ENCODE measurements at regions not wholly inside any gene's neighbourhood (a gene's known extent, or its start where the extent isn't known, plus 50 kb on each side); places are given as distances from the start of the nearest gene placed in this dataset.

- TF ChIP-seq CTCF (IDR thresholded peaks at IDR 0.05), result no peak
- WGBS, 3 donors, result 85 to 87% (median 86%) methylated on average over 3 of the region's 3 CpGs
- Histone ChIP-seq H3K27ac (no peak overlapping the region), H3K27me3 (ENCODE audit: insufficient read depth in 3 of 3, low read length in 2 of 3) (no peaks in the 10 kb centered on the region), H3K36me3 (ENCODE audit: insufficient read depth in 1 of 2, low read depth in 1 of 2) (no peaks in the 10 kb centered on the region), H3K4me3 (no peak overlapping the region), H3K9me3 (no peaks in the 10 kb centered on the region), H3K4me1 (no peaks in the 10 kb centered on the region)
- no peak for DNase-seq
- ATAC-seq, result no peak
- intact Hi-C loops (cut with DNase I), result loop anchor here in 1 of 2 donors (5.0 kb wide), 2 partner anchors 72 to 117 kb away; no protein-coding TSS in a partner anchor
These were observed 108.0 kb upstream of the HABP2 start for GRCh38 chr10:113444766-113445365.

- no peaks in the 10 kb centered on the region for H3K36me3 ChIP-seq (ENCODE audit: insufficient read depth in 1 of 2, low read depth in 1 of 2)
- H3K4me3 ChIP-seq, result no peak overlapping the region
- no peak for TF ChIP-seq CTCF (IDR thresholded peaks at IDR 0.05)
- no peaks in the 10 kb centered on the region for H3K9me3 ChIP-seq
- no peaks in the 10 kb centered on the region for H3K4me1 ChIP-seq
- intact Hi-C loops (cut with DNase I), result loop anchor here in 1 of 2 donors (5.0 kb wide), 1 partner anchor 72 kb away; no protein-coding TSS in a partner anchor
- H3K27me3 ChIP-seq (ENCODE audit: insufficient read depth in 3 of 3, low read length in 2 of 3), result no peaks in the 10 kb centered on the region
- WGBS, 3 donors, result 90 to 93% (median 92%) methylated on average over 5 of the region's 5 CpGs
- ATAC-seq (no peak), DNase-seq (no peak)
- no peak overlapping the region for H3K27ac ChIP-seq
These were observed 107.1 kb upstream of the HABP2 start for GRCh38 chr10:113445736-113446135.

- DNase-seq (no peak), ATAC-seq (no peak)
- Histone ChIP-seq H3K27ac (no peak overlapping the region), H3K4me1 (no peaks in the 10 kb centered on the region), H3K4me3 (no peak overlapping the region), H3K27me3 (ENCODE audit: insufficient read depth in 3 of 3, low read length in 2 of 3) (no peaks in the 10 kb centered on the region), H3K9me3 (no peaks in the 10 kb centered on the region), H3K36me3 (ENCODE audit: insufficient read depth in 1 of 2, low read depth in 1 of 2) (no peaks in the 10 kb centered on the region)
- WGBS, 3 donors, result 71 to 78% (median 74%) methylated on average over 2 of the region's 2 CpGs
- intact Hi-C loops (cut with DNase I), result loop anchor here in 1 of 2 donors (5.0 kb wide), 1 partner anchor 71 kb away; no protein-coding TSS in a partner anchor
- TF ChIP-seq CTCF (IDR thresholded peaks at IDR 0.05), result no peak
These were observed 106.1 kb upstream of the HABP2 start for GRCh38 chr10:113446739-113447138.

GRCh38 chr10:113447278-113447677 is 105.6 kb upstream of the HABP2 start:
- H3K4me3 ChIP-seq, result no peak overlapping the region
- no peaks in the 10 kb centered on the region for H3K36me3 ChIP-seq (ENCODE audit: insufficient read depth in 1 of 2, low read depth in 1 of 2)
- H3K27ac ChIP-seq, result no peak overlapping the region
- WGBS, 3 donors, result 69 to 84% (median 71%) methylated on average over 1 of the region's 1 CpG
- no peak for ATAC-seq
- TF ChIP-seq CTCF (IDR thresholded peaks at IDR 0.05), result no peak
- no peaks in the 10 kb centered on the region for H3K27me3 ChIP-seq (ENCODE audit: insufficient read depth in 3 of 3, low read length in 2 of 3)
- no peaks in the 10 kb centered on the region for H3K9me3 ChIP-seq
- no peaks in the 10 kb centered on the region for H3K4me1 ChIP-seq
- intact Hi-C loops (cut with DNase I), result loop anchor here in 1 of 2 donors (5.0 kb wide), 1 partner anchor 70 kb away; no protein-coding TSS in a partner anchor
- DNase-seq, result no peak

Measured in psoas muscle (tissue), 7 donors.